Tibial artery (tissue), 4 donors: ENCODE measurements at regions not wholly inside any gene's neighbourhood (a gene's known extent, or its start where the extent isn't known, plus 50 kb on each side); places are given as distances from the start of the nearest gene placed in this dataset.

ENCODE experiments used
- DNase-seq, 2 donors: peaks; one replicate each; pipeline ENCODE4 v3.0.0-alpha.2; 2019
- H3K27ac ChIP-seq, 2 donors: fragments of 200-600 bp; sonication (generic) in 1 of 2; 1 replicate in 1 of 2; 2 replicates in 1 of 2; pipeline ENCODE4 v1.5.1; 2018 to 2019; ENCODE audit warnings: mild to moderate bottlenecking in 1 of 2
- H3K27me3 ChIP-seq, 2 donors: fragments of 200-600 bp; sonication (generic) in 1 of 2; one replicate each; pipeline versions ENCODE4 v1.5.1 to v1.6.0; 2016 to 2019
- H3K36me3 ChIP-seq, 3 donors: fragments of 200-600 bp; sonication (generic) in 2 of 3; one replicate each; pipeline ENCODE4 v1.5.1; 2016 to 2019; ENCODE audit warnings: mild to moderate bottlenecking in 2 of 3
- H3K4me1 ChIP-seq, 4 donors: fragments of 200-600 bp; sonication (generic) in 2 of 4; 1 replicate in 3 of 4; 2 replicates in 1 of 4; pipeline ENCODE4 v1.5.1; 2016 to 2019
- H3K4me3 ChIP-seq, 2 donors: fragments of 200-600 bp; sonication (generic) in 1 of 2; 1 replicate in 1 of 2; 2 replicates in 1 of 2; pipeline ENCODE4 v1.5.1; 2018 to 2019; ENCODE audit warnings: mild to moderate bottlenecking in 2 of 2
- H3K9me3 ChIP-seq, 3 donors: fragments of 200-600 bp; sonication (generic) in 1 of 3; one replicate each; pipeline ENCODE4 v1.5.1; 2016 to 2019
- CTCF ChIP-seq, 2 experiments: fragments of 200-600 bp in 1 of 2; fragments of 450-650 bp in 1 of 2; IDR thresholded peaks; one replicate each; pipeline ENCODE4 v1.5.1; 2017 to 2019; ENCODE audit warnings: antibody characterized with exemption in 2 of 2, mild to moderate bottlenecking in 1 of 2, moderate library complexity in 1 of 2
- intact Hi-C: fragments of 100-400 bp; cut with DNase I; formaldehyde crosslinking; loops from one replicate; pipeline ENCODE4 v1.15.0; 2023; ENCODE audit warnings: low total_unique reads

GRCh38 chr2:128577141-128577930, 258.7 kb upstream of the HS6ST1 start:
- Histone ChIP-seq H3K36me3 (no peaks in the 10 kb centered on the region), H3K27me3 (no peaks in the 10 kb centered on the region), H3K9me3 (no peaks in the 10 kb centered on the region), H3K4me3 (no peak overlapping the region), H3K4me1 (no peaks in the 10 kb centered on the region), H3K27ac (no peak overlapping the region)
- no peak for DNase-seq
- intact Hi-C loops, result no loop called here
- no peak for TF ChIP-seq CTCF (IDR thresholded peaks at IDR 0.05)

GRCh38 chr2:128578406-128579390, 260.0 kb upstream of the HS6ST1 start:
- no peak for TF ChIP-seq CTCF (IDR thresholded peaks at IDR 0.05)
- Histone ChIP-seq H3K36me3 (no peaks in the 10 kb centered on the region), H3K4me1 (no peaks in the 10 kb centered on the region), H3K27ac (no peak overlapping the region), H3K4me3 (no peak overlapping the region), H3K9me3 (no peaks in the 10 kb centered on the region), H3K27me3 (no peaks in the 10 kb centered on the region)
- intact Hi-C loops, result no loop called here
- no peak for DNase-seq

GRCh38 chr2:128579825-128580224, 261.2 kb upstream of the HS6ST1 start:
- intact Hi-C loops, result no loop called here
- H3K27me3 ChIP-seq, result no peaks in the 10 kb centered on the region
- H3K4me3 ChIP-seq, result no peak overlapping the region
- H3K4me1 ChIP-seq, result no peaks in the 10 kb centered on the region
- no peak overlapping the region for H3K27ac ChIP-seq
- H3K36me3 ChIP-seq, result no peaks in the 10 kb centered on the region
- no peak for TF ChIP-seq CTCF (IDR thresholded peaks at IDR 0.05)
- DNase-seq, result no peak
- H3K9me3 ChIP-seq, result no peaks in the 10 kb centered on the region

GRCh38 chr2:128580988-128581848, 262.6 kb upstream of the HS6ST1 start:
- no peaks in the 10 kb centered on the region for H3K9me3 ChIP-seq
- no peak overlapping the region for H3K27ac ChIP-seq
- intact Hi-C loops, result no loop called here
- DNase-seq, result no peak
- no peak overlapping the region for H3K4me3 ChIP-seq
- no peaks in the 10 kb centered on the region for H3K36me3 ChIP-seq
- no peaks in the 10 kb centered on the region for H3K27me3 ChIP-seq
- TF ChIP-seq CTCF (IDR thresholded peaks at IDR 0.05), result no peak
- no peaks in the 10 kb centered on the region for H3K4me1 ChIP-seq

- H3K9me3 ChIP-seq, result no peaks in the 10 kb centered on the region
- no peak overlapping the region for H3K4me3 ChIP-seq
- no peaks in the 10 kb centered on the region for H3K4me1 ChIP-seq
- DNase-seq, result no peak
- no peaks in the 10 kb centered on the region for H3K27me3 ChIP-seq
- no peak overlapping the region for H3K27ac ChIP-seq
- no peaks in the 10 kb centered on the region for H3K36me3 ChIP-seq
- intact Hi-C loops, result no loop called here
- no peak for TF ChIP-seq CTCF (IDR thresholded peaks at IDR 0.05)
Measured at GRCh38 chr2:128581849-128582244, 263.2 kb upstream of the HS6ST1 start.
